Breast epithelium (tissue), 3 donors: ENCODE measurements at regions not wholly inside any gene's neighbourhood (a gene's known extent, or its start where the extent isn't known, plus 50 kb on each side); places are given as distances from the start of the nearest gene placed in this dataset.

ENCODE experiments used
- POLR2A ChIP-seq: fragments of 450-650 bp; IDR thresholded peaks from one replicate; pipeline ENCODE4 v1.6.1; 2016; ENCODE audit warnings: antibody characterized with exemption, mild to moderate bottlenecking, moderate library complexity
- TF ChIP-seq, protein P1 (sequence below), 3 donors: fragments of 450-650 bp; IDR thresholded peaks; one replicate each; pipeline ENCODE4 v1.5.1; 2016 to 2017; ENCODE audit warnings: antibody characterized with exemption in 3 of 3, mild to moderate bottlenecking in 3 of 3, moderate library complexity in 3 of 3

DNA sequence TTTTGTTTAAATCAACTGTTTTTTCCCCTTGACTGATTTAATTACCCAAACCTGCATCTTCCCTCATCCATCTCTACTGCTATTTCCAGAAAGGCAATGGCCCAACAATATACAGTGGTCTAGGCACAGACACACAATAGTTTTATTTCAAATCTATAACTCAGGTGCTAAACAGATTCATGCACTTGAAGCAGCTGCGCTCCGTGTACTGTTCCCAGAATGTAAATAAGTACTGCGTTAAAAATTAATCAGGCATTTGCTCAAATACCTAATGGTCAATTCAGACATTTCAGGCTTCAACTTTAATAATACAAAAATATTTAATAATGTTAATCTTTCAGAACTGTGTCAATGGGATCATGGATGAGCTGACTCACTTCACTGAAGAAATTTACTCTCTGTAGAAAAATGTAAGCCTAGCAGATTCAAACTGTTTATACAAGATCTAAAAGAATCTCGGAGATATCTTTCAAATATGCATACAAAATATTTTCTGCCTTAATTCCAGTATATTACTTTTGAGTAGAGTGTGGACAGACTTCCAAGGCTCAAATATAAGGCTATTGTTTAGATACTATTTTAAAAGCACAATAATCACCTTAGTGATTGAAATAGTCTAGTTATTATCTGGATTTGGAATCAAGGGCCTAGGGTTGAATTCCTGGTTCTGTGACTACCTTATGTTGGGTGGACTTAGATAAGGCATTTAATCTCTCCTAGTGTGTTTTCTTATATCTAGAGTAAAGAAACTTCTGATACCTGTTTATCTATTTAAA lies 97.4 kb upstream of the PSMD7 start:
- TF ChIP-seq POLR2A: no peak
- TF ChIP-seq, protein P1, sequence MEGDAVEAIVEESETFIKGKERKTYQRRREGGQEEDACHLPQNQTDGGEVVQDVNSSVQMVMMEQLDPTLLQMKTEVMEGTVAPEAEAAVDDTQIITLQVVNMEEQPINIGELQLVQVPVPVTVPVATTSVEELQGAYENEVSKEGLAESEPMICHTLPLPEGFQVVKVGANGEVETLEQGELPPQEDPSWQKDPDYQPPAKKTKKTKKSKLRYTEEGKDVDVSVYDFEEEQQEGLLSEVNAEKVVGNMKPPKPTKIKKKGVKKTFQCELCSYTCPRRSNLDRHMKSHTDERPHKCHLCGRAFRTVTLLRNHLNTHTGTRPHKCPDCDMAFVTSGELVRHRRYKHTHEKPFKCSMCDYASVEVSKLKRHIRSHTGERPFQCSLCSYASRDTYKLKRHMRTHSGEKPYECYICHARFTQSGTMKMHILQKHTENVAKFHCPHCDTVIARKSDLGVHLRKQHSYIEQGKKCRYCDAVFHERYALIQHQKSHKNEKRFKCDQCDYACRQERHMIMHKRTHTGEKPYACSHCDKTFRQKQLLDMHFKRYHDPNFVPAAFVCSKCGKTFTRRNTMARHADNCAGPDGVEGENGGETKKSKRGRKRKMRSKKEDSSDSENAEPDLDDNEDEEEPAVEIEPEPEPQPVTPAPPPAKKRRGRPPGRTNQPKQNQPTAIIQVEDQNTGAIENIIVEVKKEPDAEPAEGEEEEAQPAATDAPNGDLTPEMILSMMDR (IDR thresholded peaks at IDR 0.05): no peak
